HL-60 (cell line): ENCODE measurements at regions not wholly inside any gene's neighbourhood (a gene's known extent, or its start where the extent isn't known, plus 50 kb on each side); places are given as distances from the start of the nearest gene placed in this dataset.

Source experiments
- GABPA ChIP-seq: IDR thresholded peaks from 2 replicates; pipeline ENCODE4 v1.6.1; 2012; ENCODE audit warnings: low read depth
- POLR2AphosphoS5 ChIP-seq: IDR thresholded peaks from 2 replicates; pipeline ENCODE4 v1.6.1; 2012; ENCODE audit warnings: low read depth
- SPI1 ChIP-seq: IDR thresholded peaks from 2 replicates; pipeline ENCODE4 v1.6.1; 2012; ENCODE audit warnings: low read depth, mild to moderate bottlenecking, borderline replicate concordance
- TF ChIP-seq, protein P1 (sequence below): IDR thresholded peaks from one replicate; pipeline ENCODE4 v1.5.1; 2011; ENCODE audit warnings: low read length, control low read depth, inconsistent platforms; ENCODE audit not compliant: insufficient read depth
- TF ChIP-seq, protein P2 (sequence below): IDR thresholded peaks from 2 replicates; pipeline ENCODE4 v1.6.1; 2012; ENCODE audit warnings: low read depth; ENCODE audit not compliant: insufficient replicate concordance

DNA sequence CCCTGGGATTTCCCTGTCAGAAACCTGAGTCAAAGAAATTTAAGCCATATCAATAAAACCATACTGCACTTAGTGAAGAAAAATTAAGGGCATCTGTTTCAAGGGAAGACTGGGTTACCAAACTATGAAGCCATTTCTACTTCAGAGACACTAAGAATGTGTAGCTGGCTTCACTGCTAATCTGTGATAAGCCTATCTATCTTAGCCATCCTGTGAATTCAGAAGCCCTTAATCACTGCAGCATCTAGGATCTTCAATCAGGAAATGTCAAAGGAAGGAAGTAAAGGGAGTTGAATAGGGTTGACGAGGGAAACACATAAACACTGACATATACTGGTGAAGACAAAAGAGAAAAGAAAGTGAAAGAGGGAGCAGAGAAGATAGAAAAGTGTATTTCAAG is 777.6 kb upstream of the DIAPH2 start:
- TF ChIP-seq, protein P1, sequence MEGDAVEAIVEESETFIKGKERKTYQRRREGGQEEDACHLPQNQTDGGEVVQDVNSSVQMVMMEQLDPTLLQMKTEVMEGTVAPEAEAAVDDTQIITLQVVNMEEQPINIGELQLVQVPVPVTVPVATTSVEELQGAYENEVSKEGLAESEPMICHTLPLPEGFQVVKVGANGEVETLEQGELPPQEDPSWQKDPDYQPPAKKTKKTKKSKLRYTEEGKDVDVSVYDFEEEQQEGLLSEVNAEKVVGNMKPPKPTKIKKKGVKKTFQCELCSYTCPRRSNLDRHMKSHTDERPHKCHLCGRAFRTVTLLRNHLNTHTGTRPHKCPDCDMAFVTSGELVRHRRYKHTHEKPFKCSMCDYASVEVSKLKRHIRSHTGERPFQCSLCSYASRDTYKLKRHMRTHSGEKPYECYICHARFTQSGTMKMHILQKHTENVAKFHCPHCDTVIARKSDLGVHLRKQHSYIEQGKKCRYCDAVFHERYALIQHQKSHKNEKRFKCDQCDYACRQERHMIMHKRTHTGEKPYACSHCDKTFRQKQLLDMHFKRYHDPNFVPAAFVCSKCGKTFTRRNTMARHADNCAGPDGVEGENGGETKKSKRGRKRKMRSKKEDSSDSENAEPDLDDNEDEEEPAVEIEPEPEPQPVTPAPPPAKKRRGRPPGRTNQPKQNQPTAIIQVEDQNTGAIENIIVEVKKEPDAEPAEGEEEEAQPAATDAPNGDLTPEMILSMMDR, result no peak
- TF ChIP-seq SPI1, result no peak
- TF ChIP-seq, protein P2, sequence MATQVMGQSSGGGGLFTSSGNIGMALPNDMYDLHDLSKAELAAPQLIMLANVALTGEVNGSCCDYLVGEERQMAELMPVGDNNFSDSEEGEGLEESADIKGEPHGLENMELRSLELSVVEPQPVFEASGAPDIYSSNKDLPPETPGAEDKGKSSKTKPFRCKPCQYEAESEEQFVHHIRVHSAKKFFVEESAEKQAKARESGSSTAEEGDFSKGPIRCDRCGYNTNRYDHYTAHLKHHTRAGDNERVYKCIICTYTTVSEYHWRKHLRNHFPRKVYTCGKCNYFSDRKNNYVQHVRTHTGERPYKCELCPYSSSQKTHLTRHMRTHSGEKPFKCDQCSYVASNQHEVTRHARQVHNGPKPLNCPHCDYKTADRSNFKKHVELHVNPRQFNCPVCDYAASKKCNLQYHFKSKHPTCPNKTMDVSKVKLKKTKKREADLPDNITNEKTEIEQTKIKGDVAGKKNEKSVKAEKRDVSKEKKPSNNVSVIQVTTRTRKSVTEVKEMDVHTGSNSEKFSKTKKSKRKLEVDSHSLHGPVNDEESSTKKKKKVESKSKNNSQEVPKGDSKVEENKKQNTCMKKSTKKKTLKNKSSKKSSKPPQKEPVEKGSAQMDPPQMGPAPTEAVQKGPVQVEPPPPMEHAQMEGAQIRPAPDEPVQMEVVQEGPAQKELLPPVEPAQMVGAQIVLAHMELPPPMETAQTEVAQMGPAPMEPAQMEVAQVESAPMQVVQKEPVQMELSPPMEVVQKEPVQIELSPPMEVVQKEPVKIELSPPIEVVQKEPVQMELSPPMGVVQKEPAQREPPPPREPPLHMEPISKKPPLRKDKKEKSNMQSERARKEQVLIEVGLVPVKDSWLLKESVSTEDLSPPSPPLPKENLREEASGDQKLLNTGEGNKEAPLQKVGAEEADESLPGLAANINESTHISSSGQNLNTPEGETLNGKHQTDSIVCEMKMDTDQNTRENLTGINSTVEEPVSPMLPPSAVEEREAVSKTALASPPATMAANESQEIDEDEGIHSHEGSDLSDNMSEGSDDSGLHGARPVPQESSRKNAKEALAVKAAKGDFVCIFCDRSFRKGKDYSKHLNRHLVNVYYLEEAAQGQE, result no peak
- TF ChIP-seq POLR2AphosphoS5, result no peak
- no peak for TF ChIP-seq GABPA
